ENCODE measurements at regions not wholly inside any gene's neighbourhood (a gene's known extent, or its start where the extent isn't known, plus 50 kb on each side); places are given as distances from the start of the nearest gene placed in this dataset.

- TF ChIP-seq YY1 (IDR thresholded peaks at IDR 0.05; ENCODE audit: insufficient read depth, insufficient read length), result no peak
- no peak for TF ChIP-seq ZNF274 (IDR thresholded peaks at IDR 0.05; ENCODE audit: low read depth, low read length)
Measured at GRCh38 chr10:105742184-105742583, 1101.1 kb downstream of the SORCS3 start.

All from NT2/D1 (cell line).